OCI-LY7 (cell line): ENCODE measurements at regions not wholly inside any gene's neighbourhood (a gene's known extent, or its start where the extent isn't known, plus 50 kb on each side); places are given as distances from the start of the nearest gene placed in this dataset.

Experiments used
- BruUV-seq: library from RNA; stranded (reverse); fragments of 400-500 nt; replicated peaks from 2 replicates; lab custom pipeline; 2021; lab: Mats Ljungman, UMichigan
- CTCF ChIA-PET: fragments of 300-600 bp; sonication (Branson Sonifier 250); formaldehyde crosslinking; loops from one replicate; lab custom pipeline; 2022; ENCODE audit warnings: antibody characterized with exemption; ENCODE audit not compliant: unreplicated experiment; lab: Charles Lee
- POLR2A ChIA-PET: fragments of 300-600 bp; sonication (Branson Sonifier 250); formaldehyde crosslinking; loops from one replicate; lab custom pipeline; 2022; ENCODE audit warnings: antibody characterized with exemption; lab: Charles Lee
- DNase-seq: peaks from one replicate; pipeline ENCODE4 v3.0.0-alpha.2; 2015; ENCODE audit warnings: low spot score
- H2AFZ ChIP-seq: fragments of 200-600 bp; sonication (generic), shearing (Covaris generic); 2 replicates; pipeline ENCODE4 v1.6.1; 2014; ENCODE audit warnings: mild to moderate bottlenecking, antibody characterized with exemption, low read length, moderate library complexity
- H3K27ac ChIP-seq: fragments of 200-600 bp; sonication (generic); 2 replicates; pipeline ENCODE4 v1.5.1; 2014; ENCODE audit warnings: mixed run types, low read depth, mild to moderate bottlenecking, moderate library complexity, low read length, inconsistent platforms; ENCODE audit not compliant: poor library complexity, severe bottlenecking
- H3K36me3 ChIP-seq: fragments of 200-600 bp; sonication (generic); 2 replicates; pipeline ENCODE4 v1.6.1; 2014; ENCODE audit warnings: mild to moderate bottlenecking, antibody characterized with exemption, low read length, moderate library complexity, mixed read lengths; ENCODE audit not compliant: insufficient read depth
- H3K4me1 ChIP-seq: fragments of 200-600 bp; sonication (generic); 2 replicates; pipeline ENCODE4 v1.5.1; 2014; ENCODE audit warnings: mild to moderate bottlenecking, low read length; ENCODE audit not compliant: insufficient read depth, poor library complexity, severe bottlenecking
- H3K4me2 ChIP-seq: fragments of 200-600 bp; sonication (generic); 2 replicates; pipeline ENCODE4 v1.6.1; 2014; ENCODE audit warnings: mild to moderate bottlenecking, low read length
- H3K4me3 ChIP-seq: fragments of 200-600 bp; sonication (generic); 2 replicates; pipeline ENCODE4 v1.5.1; 2014; ENCODE audit warnings: mild to moderate bottlenecking, low read depth, low read length; ENCODE audit not compliant: poor library complexity, severe bottlenecking
- H3K79me2 ChIP-seq: fragments of 200-600 bp; sonication (generic); 2 replicates; pipeline ENCODE4 v1.6.1; 2016; ENCODE audit warnings: low read depth, mild to moderate bottlenecking, low read length, moderate library complexity, mixed read lengths; ENCODE audit not compliant: insufficient read depth
- H3K9me2 ChIP-seq: fragments of 200-600 bp; sonication (generic); 2 replicates; pipeline ENCODE4 v1.6.1; 2016; ENCODE audit warnings: mild to moderate bottlenecking, low read length, mixed read lengths; ENCODE audit not compliant: insufficient read depth
- H3K9me3 ChIP-seq: fragments of 200-600 bp; sonication (generic); 2 replicates; pipeline ENCODE4 v1.6.1; 2014; ENCODE audit warnings: mild to moderate bottlenecking, mixed run types, low read length, mixed read lengths
- H4K20me1 ChIP-seq: fragments of 200-600 bp; sonication (generic); 2 replicates; pipeline ENCODE4 v1.6.1; 2014; ENCODE audit warnings: mild to moderate bottlenecking, antibody characterized with exemption, low read length, moderate library complexity, mixed read lengths; ENCODE audit not compliant: insufficient read depth
- CTCF ChIP-seq: fragments of 200-600 bp; sonication (generic); conservative IDR thresholded peaks from 2 replicates; pipeline ENCODE4 v1.5.1; 2014; ENCODE audit warnings: mild to moderate bottlenecking, antibody characterized with exemption, low read length, moderate library complexity, mixed read lengths
- EZH2phosphoT487 ChIP-seq: fragments of 200-600 bp; sonication (generic); IDR thresholded peaks from 2 replicates; pipeline ENCODE4 v1.6.1; 2018; ENCODE audit warnings: low read depth, borderline replicate concordance, mild to moderate bottlenecking, mixed run types, antibody characterized with exemption, low read length, moderate library complexity, mixed read lengths
- intact Hi-C: fragments of 100-400 bp; cut with micrococcal nuclease; formaldehyde crosslinking; loops from one replicate; pipeline ENCODE4 v1.10.0; 2022; ENCODE audit not compliant: unreplicated experiment

- no TSS peak for BruUV-seq
Measured at GRCh38 chr6:111984516-111985201, 69.2 kb upstream of the CCN6 start.

GRCh38 chr6:111985202-111985731 is 68.6 kb upstream of the CCN6 start:
- Histone ChIP-seq H3K27ac (no peak overlapping the region), H2AFZ (no peak overlapping the region), H3K4me3 (no peak overlapping the region), H3K36me3 (no peaks in the 10 kb centered on the region), H3K9me2 (no peaks in the 10 kb centered on the region), H4K20me1 (no peaks in the 10 kb centered on the region), H3K79me2 (no peaks in the 10 kb centered on the region), H3K9me3 (no peaks in the 10 kb centered on the region), H3K4me2 (no peak overlapping the region), H3K4me1 (peaks cover 13% of the 10 kb centered on the region)
- intact Hi-C loops: no loop called here
- POLR2A ChIA-PET: interaction anchor here (0.6 kb wide), 1 partner anchor 24 kb away, joined by 3 read pairs; no protein-coding TSS in a partner anchor
- no peak for DNase-seq
- CTCF ChIA-PET: no interaction called here
- no TSS peak for BruUV-seq
- no peak for TF ChIP-seq CTCF
- TF ChIP-seq EZH2phosphoT487: no peak

More at GRCh38 chr6:111984516-111985201, 69.2 kb upstream of the CCN6 start:
- no peak overlapping the region for H2AFZ ChIP-seq
- no peaks in the 10 kb centered on the region for H3K9me3 ChIP-seq
- intact Hi-C loops: no loop called here
- no peaks in the 10 kb centered on the region for H3K9me2 ChIP-seq
- peaks cover 7% of the 10 kb centered on the region for H3K4me1 ChIP-seq
- no peak for DNase-seq
- H3K79me2 ChIP-seq: no peaks in the 10 kb centered on the region
- TF ChIP-seq EZH2phosphoT487 (no peak), CTCF (no peak)
- no peaks in the 10 kb centered on the region for H4K20me1 ChIP-seq
- CTCF ChIA-PET: no interaction called here
- no peak overlapping the region for H3K4me2 ChIP-seq
- POLR2A ChIA-PET: interaction anchor here (0.6 to 1.4 kb wide), 2 partner anchors 9 to 23 kb away, joined by 3 read pairs; no protein-coding TSS in a partner anchor
- no peak overlapping the region for H3K4me3 ChIP-seq
- no peak overlapping the region for H3K27ac ChIP-seq
- H3K36me3 ChIP-seq: no peaks in the 10 kb centered on the region

- intact Hi-C loops: no loop called here
Measured at GRCh38 chr6:111986651-111987050, 67.3 kb upstream of the CCN6 start.

More at GRCh38 chr6:111986651-111987050, 67.3 kb upstream of the CCN6 start:
- H3K27ac ChIP-seq: no peak overlapping the region
- no peak for TF ChIP-seq EZH2phosphoT487
- no peaks in the 10 kb centered on the region for H3K79me2 ChIP-seq
- ChIA-PET CTCF (no interaction called here), POLR2A (no interaction called here)
- no peaks in the 10 kb centered on the region for H4K20me1 ChIP-seq
- H3K9me3 ChIP-seq: no peaks in the 10 kb centered on the region
- no peaks in the 10 kb centered on the region for H3K36me3 ChIP-seq
- H3K4me1 ChIP-seq: peaks cover 17% of the 10 kb centered on the region
- H2AFZ ChIP-seq: no peak overlapping the region
- no peak overlapping the region for H3K4me2 ChIP-seq
- no TSS peak for BruUV-seq
- DNase-seq: no peak
- no peak overlapping the region for H3K4me3 ChIP-seq
- H3K9me2 ChIP-seq: no peaks in the 10 kb centered on the region
